ENCODE measurements at regions not wholly inside any gene's neighbourhood (a gene's known extent, or its start where the extent isn't known, plus 50 kb on each side); places are given as distances from the start of the nearest gene placed in this dataset.

GRCh38 chr14:95025941-95026340 lies 131.4 kb downstream of the DICER1 start:
- Histone ChIP-seq H3K27me3 (replicated peaks in 1 of 2; ENCODE audit: control insufficient read depth in 2 of 2, insufficient read depth in 2 of 2, low read length in 1 of 2) (no peaks in the 10 kb centered on the region), H3K36me3 (ENCODE audit: control insufficient read depth in 2 of 2, insufficient read depth in 2 of 2, low read length in 1 of 2) (no peaks in the 10 kb centered on the region), H4K20me1 (ENCODE audit: control insufficient read depth, insufficient read depth) (no peaks in the 10 kb centered on the region), H3K79me2 (ENCODE audit: control insufficient read depth, insufficient read depth, low read length) (no peaks in the 10 kb centered on the region), H3K9me3 (replicated peaks; ENCODE audit: control insufficient read depth, insufficient read depth, low read length) (no peaks in the 10 kb centered on the region), H3K4me3 (no peak overlapping the region), H2AFZ (ENCODE audit: control insufficient read depth, low read depth, low read length) (no peak overlapping the region), H3K4me1 (ENCODE audit: control insufficient read depth, insufficient read depth, low read length) (no peaks in the 10 kb centered on the region), H3K4me2 (ENCODE audit: control insufficient read depth, insufficient read depth) (no peak overlapping the region), H3K9ac (ENCODE audit: control insufficient read depth, insufficient read depth, low read length) (no peak overlapping the region), H3K27ac (ENCODE audit: control insufficient read depth, insufficient read depth) (no peak overlapping the region)
- FAIRE-seq: no peak
- no TSS peak for BruUV-seq (replicated peaks)
- ChIA-PET SMC1A (ENCODE audit: uncharacterized antibody, unreplicated experiment) (no interaction called here), CTCF (no interaction called here), POLR2A (no interaction called here), RAD21 (ENCODE audit: unreplicated experiment) (no interaction called here)
- intact Hi-C loops (cut with micrococcal nuclease; ENCODE audit: unreplicated experiment): no loop called here
- 10% methylated on average over 6 of the region's 6 CpGs for WGBS (ENCODE audit: insufficient coverage, insufficient replicate concordance, low lambda C conversion rate, missing lambda C conversion rate)
- in situ Hi-C loops (cut with MboI): no loop called here
- TF ChIP-seq ZSCAN29 (IDR thresholded peaks at IDR 0.05) (no peak), FOXK2 (IDR thresholded peaks at IDR 0.05) (no peak), KLF5 (IDR thresholded peaks at IDR 0.05; ENCODE audit: partially characterized antibody) (no peak), HDAC2 (IDR thresholded peaks at IDR 0.05) (no peak), EGR1 (IDR thresholded peaks at IDR 0.05; ENCODE audit: borderline replicate concordance in 1 of 2, low read depth in 2 of 2, low read length in 2 of 2) (no peak), FOS (IDR thresholded peaks at IDR 0.05; ENCODE audit: borderline replicate concordance, extremely low read depth, insufficient read length) (no peak), ASH2L (IDR thresholded peaks at IDR 0.05; ENCODE audit: borderline replicate concordance, low read depth) (no peak), TCF3 (IDR thresholded peaks at IDR 0.05; ENCODE audit: borderline replicate concordance, insufficient read depth, low read depth, low read length) (no peak), ZBED1 (IDR thresholded peaks at IDR 0.05; ENCODE audit: borderline replicate concordance) (no peak), IKZF1 (conservative IDR thresholded peaks at IDR 0.05) (no peak), RB1 (IDR thresholded peaks at IDR 0.05; ENCODE audit: borderline replicate concordance) (no peak), NFIC (IDR thresholded peaks at IDR 0.05; ENCODE audit: low read depth, low read length) (no peak), CTCF (IDR thresholded peaks at IDR 0.05 in 2 of 3, conservative IDR thresholded peaks at IDR 0.05 in 1 of 3; ENCODE audit: control insufficient read depth in 2 of 3, extremely low read depth in 1 of 3, insufficient read depth in 1 of 3, low read depth in 3 of 3, low read length in 3 of 3) (no peak), MYC (IDR thresholded peaks at IDR 0.05; ENCODE audit: insufficient read depth, insufficient read length, insufficient replicate concordance, low read length, severe bottlenecking) (no peak), BHLHE40 (IDR thresholded peaks at IDR 0.05; ENCODE audit: borderline replicate concordance in 1 of 2, low read depth in 2 of 2, low read length in 1 of 2) (no peak), POU2F2 (IDR thresholded peaks at IDR 0.05; ENCODE audit: borderline replicate concordance, low read depth, low read length) (no peak), TCF12 (IDR thresholded peaks at IDR 0.05; ENCODE audit: low read depth, low read length) (no peak), HDAC6 (IDR thresholded peaks at IDR 0.05; ENCODE audit: unreplicated experiment) (no peak)
- DNase-seq (ENCODE audit: low read depth, low spot score): no peak
- ATAC-seq: no peak

Data from GM12878 (cell line).